HCT116 (cell line): ENCODE measurements at regions not wholly inside any gene's neighbourhood (a gene's known extent, or its start where the extent isn't known, plus 50 kb on each side); places are given as distances from the start of the nearest gene placed in this dataset.

Source experiments
- ATAC-seq: fragments of 200-7000 bp; cut with Tn5 transposase; 2 replicates; pipeline ENCODE4 v1.9.1; 2020; ENCODE audit warnings: mild to moderate bottlenecking, moderate library complexity
- BruUV-seq: library from RNA; stranded (reverse); fragments of 400-500 nt; replicated peaks from 2 replicates; lab custom pipeline; 2021; lab: Mats Ljungman, UMichigan
- CTCF ChIA-PET: fragments of 300-600 bp; sonication (Branson Sonifier 250); formaldehyde crosslinking; loops from one replicate; lab custom pipeline; 2021; ENCODE audit warnings: antibody characterized with exemption; lab: Charles Lee
- POLR2A ChIA-PET: fragments of 300-600, 350-600 bp; sonication (Branson Sonifier 250); formaldehyde crosslinking; loops from one replicate; lab custom pipeline; 2021; ENCODE audit warnings: antibody characterized with exemption; lab: Charles Lee
- RAD21 ChIA-PET, 2 experiments: fragments of 300-600 bp; sonication (Branson Sonifier 250); formaldehyde crosslinking; loops; one replicate each; lab custom pipeline; 2023; ENCODE audit warnings: low total read pairs in 2 of 2; ENCODE audit not compliant: uncharacterized antibody in 2 of 2, unreplicated experiment in 2 of 2, low non-redundant PET in 1 of 2; lab: Charles Lee
- DNase-seq: peaks from one replicate; pipeline ENCODE4 v3.0.0-alpha.2; 2010; ENCODE audit warnings: low read depth, low spot score
- H2AFZ ChIP-seq: fragments of 200-600 bp; shearing (Covaris generic), sonication (generic); 2 replicates; pipeline ENCODE4 v1.6.1; 2017; ENCODE audit warnings: low read depth, mixed run types, mixed read lengths, antibody characterized with exemption, low read length; ENCODE audit not compliant: poor library complexity, severe bottlenecking
- H3K27ac ChIP-seq: 2 replicates; pipeline ENCODE4 v1.5.1; 2012; ENCODE audit warnings: low read depth, low read length
- H3K27me3 ChIP-seq: fragments of 200-600 bp; sonication (generic); 2 replicates; pipeline ENCODE4 v1.6.1; 2016; ENCODE audit warnings: mixed run types, low read length, mixed read lengths; ENCODE audit not compliant: insufficient read depth
- H3K36me3 ChIP-seq, 2 experiments: fragments of 200-500 bp in 1 of 2; fragments of 200-600 bp in 1 of 2; sonication (Bioruptor generic) in 1 of 2; sonication (generic) in 1 of 2; 2 replicates each; pipeline versions ENCODE4 v1.5.1 to v1.6.1; 2014 to 2016; ENCODE audit warnings: low read length in 2 of 2, inconsistent platforms in 1 of 2, mixed read lengths in 1 of 2, mixed run types in 1 of 2; ENCODE audit not compliant: insufficient read depth in 2 of 2, control insufficient read depth in 1 of 2
- H3K4me1 ChIP-seq, 2 experiments: fragments of 200-600 bp in 1 of 2; sonication (generic) in 1 of 2; 2 replicates each; pipeline versions ENCODE4 v1.5.1 to v1.6.1; 2012 to 2017; ENCODE audit warnings: low read length in 2 of 2, inconsistent platforms in 1 of 2, mild to moderate bottlenecking in 1 of 2, mixed read lengths in 1 of 2, mixed run types in 1 of 2, moderate library complexity in 1 of 2; ENCODE audit not compliant: insufficient read depth in 2 of 2, control insufficient read depth in 1 of 2
- H3K4me2 ChIP-seq: fragments of 200-600 bp; sonication (generic); 2 replicates; pipeline ENCODE4 v1.6.1; 2017; ENCODE audit warnings: mixed run types, low read length, mixed read lengths
- H3K4me3 ChIP-seq, 2 experiments: fragments of 200-600 bp in 1 of 2; sonication (generic) in 1 of 2; replicated peaks in 1 of 2; 2 replicates each; pipeline ENCODE4 v1.5.1; 2011 to 2016; ENCODE audit warnings: low read length in 2 of 2, control low read depth in 1 of 2, low read depth in 1 of 2, mild to moderate bottlenecking in 1 of 2, mixed read lengths in 1 of 2, mixed run types in 1 of 2
- H3K79me2 ChIP-seq: fragments of 200-600 bp; sonication (generic); 2 replicates; pipeline ENCODE4 v1.6.1; 2017; ENCODE audit warnings: mild to moderate bottlenecking, mixed run types, low read length, moderate library complexity, mixed read lengths; ENCODE audit not compliant: insufficient read depth
- H3K9ac ChIP-seq: fragments of 200-600 bp; sonication (generic); 2 replicates; pipeline ENCODE4 v1.6.1; 2016; ENCODE audit warnings: low read length, mixed read lengths
- H3K9me2 ChIP-seq: fragments of 200-600 bp; sonication (generic), shearing (Covaris generic); 2 replicates; pipeline ENCODE4 v1.6.1; 2017; ENCODE audit warnings: mixed run types, mild to moderate bottlenecking, moderate library complexity; ENCODE audit not compliant: insufficient read depth
- H3K9me3 ChIP-seq, 2 experiments: fragments of 200-500 bp in 1 of 2; fragments of 200-600 bp in 1 of 2; sonication (Bioruptor generic) in 1 of 2; sonication (generic) in 1 of 2; 2 replicates each; pipeline ENCODE4 v1.6.1; 2014 to 2017; ENCODE audit warnings: low read length in 2 of 2, mixed read lengths in 2 of 2, inconsistent platforms in 1 of 2, low read depth in 1 of 2, mild to moderate bottlenecking in 1 of 2, mixed run types in 1 of 2, moderate library complexity in 1 of 2; ENCODE audit not compliant: control insufficient read depth in 1 of 2, insufficient read depth in 1 of 2
- H4K20me1 ChIP-seq: fragments of 200-600 bp; sonication (generic), shearing (Covaris generic); 2 replicates; pipeline ENCODE4 v1.6.1; 2017; ENCODE audit warnings: mixed run types, mild to moderate bottlenecking, moderate library complexity; ENCODE audit not compliant: insufficient read depth
- CBX3 ChIP-seq: IDR thresholded peaks from 2 replicates; pipeline ENCODE4 v1.6.1; 2012; ENCODE audit warnings: low read depth
- CEBPB ChIP-seq: IDR thresholded peaks from 2 replicates; pipeline ENCODE4 v1.6.1; 2012; ENCODE audit warnings: low read depth
- CTCF ChIP-seq, 3 experiments: fragments of 200-600 bp in 1 of 3; sonication (generic) in 1 of 3; IDR thresholded peaks in 2 of 3; conservative IDR thresholded peaks in 1 of 3; 2 replicates each; pipeline ENCODE4 v1.5.1; 2012 to 2017; ENCODE audit warnings: low read depth in 2 of 3, low read length in 2 of 3, antibody characterized with exemption in 1 of 3, borderline replicate concordance in 1 of 3, control low read depth in 1 of 3, mild to moderate bottlenecking in 1 of 3, mixed read lengths in 1 of 3, mixed run types in 1 of 3, moderate library complexity in 1 of 3; ENCODE audit not compliant: insufficient read depth in 1 of 3
- ELF1 ChIP-seq: IDR thresholded peaks from 2 replicates; pipeline ENCODE4 v1.6.1; 2012; ENCODE audit warnings: low read depth, borderline replicate concordance
- EZH2phosphoT487 ChIP-seq: fragments of 200-600 bp; IDR thresholded peaks from 2 replicates; pipeline ENCODE4 v1.6.1; 2018; ENCODE audit warnings: antibody characterized with exemption, borderline replicate concordance
- FOSL1 ChIP-seq: IDR thresholded peaks from 2 replicates; pipeline ENCODE4 v1.6.1; 2012; ENCODE audit warnings: low read depth
- MAX ChIP-seq: IDR thresholded peaks from 2 replicates; pipeline ENCODE4 v1.6.1; 2012
- RAD21 ChIP-seq: IDR thresholded peaks from 2 replicates; pipeline ENCODE4 v1.6.1; 2012; ENCODE audit warnings: low read depth, mild to moderate bottlenecking
- REST ChIP-seq: IDR thresholded peaks from 2 replicates; pipeline ENCODE4 v1.6.1; 2012; ENCODE audit warnings: low read depth
- SP1 ChIP-seq: IDR thresholded peaks from 2 replicates; pipeline ENCODE4 v1.6.1; 2012; ENCODE audit warnings: low read depth
- YY1 ChIP-seq: IDR thresholded peaks from 2 replicates; pipeline ENCODE4 v1.6.1; 2011; ENCODE audit warnings: low read length, low read depth, moderate library complexity, mild to moderate bottlenecking; ENCODE audit not compliant: insufficient replicate concordance; ENCODE audit errors: extremely low read depth
- ZNF274 ChIP-seq: fragments of 200-500 bp; sonication (Bioruptor generic); IDR thresholded peaks from 2 replicates; pipeline ENCODE4 v1.6.1; 2014; ENCODE audit warnings: mild to moderate bottlenecking, low read depth, low read length, inconsistent platforms
- intact Hi-C: fragments of 100-400 bp; cut with micrococcal nuclease; formaldehyde crosslinking; loops from 2 replicates; pipeline ENCODE4 v1.10.0; 2022

- no peaks in the 10 kb centered on the region for H3K36me3 ChIP-seq
- BruUV-seq = no TSS peak
Measured at GRCh38 chr17:63153488-63153887, 187.5 kb downstream of the TANC2 start.

More at GRCh38 chr17:63153488-63153887, 187.5 kb downstream of the TANC2 start:
- Histone ChIP-seq H3K27ac (no peak overlapping the region), H3K9me2 (no peaks in the 10 kb centered on the region), H3K4me3 (no peak overlapping the region), H3K9me3 (no peaks in the 10 kb centered on the region), H3K4me1 (no peaks in the 10 kb centered on the region), H3K79me2 (no peaks in the 10 kb centered on the region), H2AFZ (no peak overlapping the region), H3K27me3 (no peaks in the 10 kb centered on the region), H4K20me1 (no peaks in the 10 kb centered on the region), H3K4me2 (no peak overlapping the region), H3K9ac (no peak overlapping the region)
- ATAC-seq (no peak), DNase-seq (no peak)
- intact Hi-C loops = no loop called here
- ChIA-PET CTCF (no interaction called here), RAD21 (no interaction called here), POLR2A (no interaction called here)
- no peak for TF ChIP-seq EZH2phosphoT487
- TF ChIP-seq SP1 = no peak
- TF ChIP-seq FOSL1 = no peak
- no peak for TF ChIP-seq CTCF (IDR thresholded peaks at IDR 0.05 in 2 of 3, conservative IDR thresholded peaks at IDR 0.05 in 1 of 3; ENCODE audit: borderline replicate concordance in 1 of 3, insufficient read depth in 1 of 3, low read depth in 2 of 3, low read length in 2 of 3)
- TF ChIP-seq CBX3 = no peak
- TF ChIP-seq MAX = no peak
- TF ChIP-seq YY1 = no peak
- TF ChIP-seq CEBPB = no peak
- no peak for TF ChIP-seq ELF1
- TF ChIP-seq ZNF274 = no peak
- no peak for TF ChIP-seq REST
- no peak for TF ChIP-seq RAD21
